ENCODE measurements at regions not wholly inside any gene's neighbourhood (a gene's known extent, or its start where the extent isn't known, plus 50 kb on each side); places are given as distances from the start of the nearest gene placed in this dataset.
"Not testable (repeated sequence)": the region's sequence is repeated elsewhere in the genome, so short reads cannot be mapped to it uniquely, and the experiment has no call there.

GRCh38 chr6:140269591-140270165 lies 895.2 kb upstream of the CITED2 start:
- Histone ChIP-seq H3K27ac (no peak overlapping the region), H3K36me3 (no peaks in the 10 kb centered on the region), H3K4me3 (no peak overlapping the region), H3K4me1 (no peaks in the 10 kb centered on the region), H3K9me3 (no peaks in the 10 kb centered on the region), H3K27me3 (no peaks in the 10 kb centered on the region)
- WGBS, result 40% methylated on average over 2 of the region's 2 CpGs
- TF ChIP-seq EP300 (IDR thresholded peaks at IDR 0.05) (no peak), CTCF (IDR thresholded peaks at IDR 0.05) (no peak)
- DNase-seq (ENCODE audit: low spot score in 2 of 2), result no peak

GRCh38 chr6:140264431-140264830 lies 890.0 kb upstream of the CITED2 start:
- DNase-seq (ENCODE audit: low spot score in 2 of 2), result no peak
- no peaks in the 10 kb centered on the region for H3K36me3 ChIP-seq
- TF ChIP-seq POLR2AphosphoS5 (IDR thresholded peaks at IDR 0.05) (no peak), CTCF (IDR thresholded peaks at IDR 0.05) (no peak), EP300 (IDR thresholded peaks at IDR 0.05) (no peak), POLR2A (IDR thresholded peaks at IDR 0.05) (no peak)
- 74% methylated on average over 3 of the region's 3 CpGs for WGBS
- H3K4me1 ChIP-seq, result no peaks in the 10 kb centered on the region
- no peaks in the 10 kb centered on the region for H3K9me3 ChIP-seq
- H3K27ac ChIP-seq, result no peak overlapping the region
- H3K4me3 ChIP-seq, result no peak overlapping the region
- H3K27me3 ChIP-seq, result no peaks in the 10 kb centered on the region

- not testable (repeated sequence) for DNase-seq (ENCODE audit: low spot score in 2 of 2); H3K27ac ChIP-seq; H3K9me3 ChIP-seq; H3K27me3 ChIP-seq; H3K4me1 ChIP-seq; H3K4me3 ChIP-seq; H3K36me3 ChIP-seq
- WGBS, result 79% methylated on average over 5 of the region's 6 CpGs
These were observed 883.9 kb upstream of the CITED2 start for GRCh38 chr6:140258302-140258701.

- H3K36me3 ChIP-seq, result no peaks in the 10 kb centered on the region
- H3K27ac ChIP-seq, result no peak overlapping the region
- no peak overlapping the region for H3K4me3 ChIP-seq
- H3K27me3 ChIP-seq, result no peaks in the 10 kb centered on the region
- WGBS, result 90% methylated on average over 2 of the region's 2 CpGs
- TF ChIP-seq POLR2A (IDR thresholded peaks at IDR 0.05) (no peak), POLR2AphosphoS5 (IDR thresholded peaks at IDR 0.05) (no peak), CTCF (IDR thresholded peaks at IDR 0.05) (no peak), EP300 (IDR thresholded peaks at IDR 0.05) (no peak)
- no peaks in the 10 kb centered on the region for H3K4me1 ChIP-seq
- H3K9me3 ChIP-seq, result no peaks in the 10 kb centered on the region
- DNase-seq (ENCODE audit: low spot score in 2 of 2), result no peak
These were observed 881.8 kb upstream of the CITED2 start for GRCh38 chr6:140256248-140256647.

GRCh38 chr6:140253096-140253495 lies 878.6 kb upstream of the CITED2 start:
- Histone ChIP-seq H3K27ac (no peak overlapping the region), H3K9me3 (no peaks in the 10 kb centered on the region), H3K4me3 (no peak overlapping the region), H3K4me1 (no peaks in the 10 kb centered on the region), H3K27me3 (no peaks in the 10 kb centered on the region), H3K36me3 (no peaks in the 10 kb centered on the region)
- TF ChIP-seq CTCF (IDR thresholded peaks at IDR 0.05) (no peak), POLR2A (IDR thresholded peaks at IDR 0.05) (no peak), EP300 (IDR thresholded peaks at IDR 0.05) (no peak), POLR2AphosphoS5 (IDR thresholded peaks at IDR 0.05) (no peak)
- WGBS, result 78% methylated on average over 1 of the region's 1 CpG
- DNase-seq (ENCODE audit: low spot score in 2 of 2), result no peak

- TF ChIP-seq EP300 (IDR thresholded peaks at IDR 0.05) (no peak), CTCF (IDR thresholded peaks at IDR 0.05) (no peak), POLR2AphosphoS5 (IDR thresholded peaks at IDR 0.05) (no peak), POLR2A (IDR thresholded peaks at IDR 0.05) (no peak)
- WGBS, result 53% methylated on average over 2 of the region's 2 CpGs
- H3K9me3 ChIP-seq, result no peaks in the 10 kb centered on the region
- DNase-seq (ENCODE audit: low spot score in 2 of 2), result no peak
- H3K4me3 ChIP-seq, result no peak overlapping the region
- H3K36me3 ChIP-seq, result no peaks in the 10 kb centered on the region
- H3K27ac ChIP-seq, result no peak overlapping the region
- no peaks in the 10 kb centered on the region for H3K4me1 ChIP-seq
- no peaks in the 10 kb centered on the region for H3K27me3 ChIP-seq
These were observed 877.7 kb upstream of the CITED2 start for GRCh38 chr6:140252099-140252498.
